ENCODE measurements at regions not wholly inside any gene's neighbourhood (a gene's known extent, or its start where the extent isn't known, plus 50 kb on each side); places are given as distances from the start of the nearest gene placed in this dataset.

- no peak for TF ChIP-seq POLR2A (IDR thresholded peaks at IDR 0.05; ENCODE audit: low read length)
- TF ChIP-seq GATA1 (IDR thresholded peaks at IDR 0.05; ENCODE audit: low read depth, low read length), result no peak
These were observed 1264.5 kb upstream of the ACO1 start for GRCh38 chr9:31119890-31120454.

Measured in erythroblast (primary cell).